Small intestine (tissue), 7 donors: ENCODE measurements at regions not wholly inside any gene's neighbourhood (a gene's known extent, or its start where the extent isn't known, plus 50 kb on each side); places are given as distances from the start of the nearest gene placed in this dataset.

Experiments
- DNase-seq, 2 donors: peaks; one replicate each; pipeline versions ENCODE4 v3.0.0 to v3.0.0-alpha.2; 2013
- FAIRE-seq: peaks from 2 replicates; lab custom pipeline; 2012; peaks lifted over from hg19 to GRCh38; lab: Jason Lieb, UNC
- H3K27ac ChIP-seq, 3 donors: one replicate each; pipeline ENCODE4 v1.5.1; 2013; ENCODE audit warnings: low read length in 2 of 3, mild to moderate bottlenecking in 2 of 3, control low read depth in 1 of 3, inconsistent platforms in 1 of 3, low read depth in 1 of 3, moderate library complexity in 1 of 3
- H3K27me3 ChIP-seq, 3 donors: one replicate each; pipeline ENCODE4 v1.6.1; 2013; ENCODE audit warnings: low read length in 3 of 3, inconsistent platforms in 1 of 3; ENCODE audit not compliant: control insufficient read depth in 3 of 3, insufficient read depth in 3 of 3
- H3K36me3 ChIP-seq, 3 donors: one replicate each; pipeline ENCODE4 v1.6.1; 2013; ENCODE audit warnings: low read length in 3 of 3, inconsistent platforms in 1 of 3, low read depth in 1 of 3, mild to moderate bottlenecking in 1 of 3, moderate library complexity in 1 of 3; ENCODE audit not compliant: control insufficient read depth in 3 of 3, insufficient read depth in 2 of 3
- H3K4me1 ChIP-seq, 3 donors: one replicate each; pipeline ENCODE4 v1.6.1; 2013; ENCODE audit warnings: low read length in 2 of 3, inconsistent platforms in 1 of 3, low read depth in 1 of 3, mild to moderate bottlenecking in 1 of 3, moderate library complexity in 1 of 3; ENCODE audit not compliant: control insufficient read depth in 3 of 3, insufficient read depth in 2 of 3
- H3K4me3 ChIP-seq, 3 donors: one replicate each; pipeline ENCODE4 v1.5.1; 2013; ENCODE audit warnings: low read length in 3 of 3, control low read depth in 1 of 3, inconsistent platforms in 1 of 3, low read depth in 1 of 3, mild to moderate bottlenecking in 1 of 3, moderate library complexity in 1 of 3
- H3K9me3 ChIP-seq, 2 donors: one replicate each; pipeline ENCODE4 v1.6.1; 2013; ENCODE audit warnings: low read depth in 1 of 2, low read length in 1 of 2; ENCODE audit not compliant: control insufficient read depth in 2 of 2, insufficient read depth in 1 of 2
- WGBS, 3 donors: extraction: QIAGEN DNeasy Blood & Tissue Kit; methylation state at CpG; one replicate each; pipeline ENCODE4 v1.1.7; 2013; 5-methylcytosine and 5-hydroxymethylcytosine counted together
- donor health status: healthy with polysubstance abuse.
- donor health status: control.
- donor health status: control.
- donor health status: Bipolar disorder and iron deficiency.
- donor health status: healthy.

DNA sequence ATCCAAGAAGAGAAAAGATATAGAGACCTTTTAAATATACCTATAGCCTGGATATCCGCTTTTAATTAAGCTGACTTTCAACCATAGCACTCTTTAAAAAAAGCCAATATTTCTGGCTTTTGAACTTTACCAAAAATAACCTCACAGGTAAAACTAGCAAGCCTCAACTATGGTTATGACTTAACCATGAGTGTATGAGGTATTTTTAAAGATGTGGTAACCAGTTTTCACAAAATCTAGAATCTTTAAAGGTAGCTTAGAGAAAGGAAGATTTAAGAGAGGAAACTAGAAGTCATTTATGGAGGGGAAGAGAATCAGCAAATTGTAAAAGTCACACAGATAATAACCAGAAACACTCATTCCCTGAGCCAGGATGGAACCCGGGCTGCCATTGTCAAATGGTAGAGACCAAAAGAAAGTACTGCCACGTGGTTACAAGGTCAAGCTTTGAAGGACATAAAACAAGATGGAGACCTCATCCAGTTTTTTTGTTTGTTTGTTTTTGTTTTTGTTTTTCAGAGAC is 288.4 kb upstream of the RGS18 start:
- no peaks in the 10 kb centered on the region for H3K27me3 ChIP-seq
- peaks cover 0 to 4% of the 10 kb centered on the region in 2 donors for H3K9me3 ChIP-seq
- WGBS, 3 donors: 69 to 79% (median 74%) methylated on average over 3 of the region's 3 CpGs
- no peaks in the 10 kb centered on the region for H3K36me3 ChIP-seq
- no peak overlapping the region for H3K4me3 ChIP-seq
- no peaks in the 10 kb centered on the region for H3K4me1 ChIP-seq
- no peak overlapping the region for H3K27ac ChIP-seq
- DNase-seq: no peak
- FAIRE-seq: no peak

DNA sequence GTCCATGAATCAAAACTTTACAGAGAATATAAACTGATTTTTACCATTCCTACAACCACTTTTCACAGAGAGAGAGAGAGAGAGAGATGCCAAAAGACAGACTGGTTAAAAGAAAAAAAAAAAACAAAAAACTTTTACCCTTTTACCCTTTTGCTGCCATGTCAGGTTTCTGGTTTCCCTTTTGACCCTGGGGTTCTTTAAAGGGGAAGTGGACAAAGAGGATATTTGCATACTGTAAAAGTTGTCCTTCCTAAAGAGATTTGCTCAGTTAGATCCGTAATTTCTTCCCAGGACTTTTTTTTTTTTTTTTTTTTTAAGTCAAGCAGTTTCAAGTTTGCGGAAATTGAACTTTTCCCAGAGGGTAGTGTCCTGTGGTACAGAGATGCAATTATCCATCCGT is 287.8 kb upstream of the RGS18 start:
- FAIRE-seq: no peak

DNA sequence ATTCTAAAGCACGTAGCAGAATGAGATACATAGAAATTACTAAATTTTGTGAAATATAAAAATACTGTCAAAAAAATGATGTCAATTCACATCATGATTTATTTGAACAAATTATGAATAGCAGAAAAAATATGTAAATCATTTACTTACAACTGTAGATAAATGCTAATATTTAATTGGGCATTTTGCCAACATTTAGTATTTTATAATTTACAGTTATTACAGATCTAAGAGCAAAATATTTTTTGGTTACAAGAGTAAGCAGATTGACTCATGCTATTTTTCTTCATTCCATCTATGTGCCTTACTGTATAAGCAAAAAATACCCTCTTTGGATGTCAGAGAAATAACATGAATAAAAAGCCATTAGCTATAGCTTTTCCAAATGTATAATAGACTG is 282.3 kb upstream of the RGS18 start:
- Histone ChIP-seq H3K4me3 (no peak overlapping the region), H3K9me3 (peaks cover 0 to 4% of the 10 kb centered on the region in 2 donors), H3K36me3 (no peaks in the 10 kb centered on the region), H3K4me1 (no peaks in the 10 kb centered on the region), H3K27ac (no peak overlapping the region), H3K27me3 (no peaks in the 10 kb centered on the region)
- FAIRE-seq (peak; percentile 70), DNase-seq (no peak)
- WGBS, 3 donors: 73 to 86% (median 75%) methylated on average over 1 of the region's 1 CpG

More for the DNA sequence above, 287.8 kb upstream of the RGS18 start:
- Histone ChIP-seq H3K9me3 (peaks cover 0 to 4% of the 10 kb centered on the region in 2 donors), H3K36me3 (no peaks in the 10 kb centered on the region), H3K27ac (no peak overlapping the region), H3K4me1 (no peaks in the 10 kb centered on the region), H3K27me3 (no peaks in the 10 kb centered on the region), H3K4me3 (no peak overlapping the region)
- WGBS, 3 donors: 81 to 88% (median 87%) methylated on average over 3 of the region's 3 CpGs
- no peak for DNase-seq

DNA sequence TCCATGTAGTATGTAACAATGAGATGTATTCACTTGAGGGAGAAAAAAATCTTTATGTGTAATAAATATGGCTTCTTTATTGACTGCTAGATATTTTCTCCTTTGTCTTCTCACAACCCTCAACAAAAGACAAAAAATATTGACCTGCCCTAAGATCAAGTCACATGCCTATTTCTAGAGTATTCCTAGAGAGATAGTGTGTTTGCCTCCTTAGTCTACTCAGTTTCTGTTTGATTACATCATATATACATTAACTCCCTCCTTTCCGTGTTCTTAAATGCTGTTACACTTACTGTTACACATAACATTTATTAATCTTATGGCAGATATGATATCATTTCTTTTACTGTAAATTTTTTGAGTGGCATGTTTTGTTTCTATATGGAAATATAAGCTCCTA is 281.6 kb upstream of the RGS18 start:
- FAIRE-seq (no peak), DNase-seq (no peak)
- Histone ChIP-seq H3K9me3 (peaks cover 0 to 4% of the 10 kb centered on the region in 2 donors), H3K4me1 (no peaks in the 10 kb centered on the region), H3K4me3 (no peak overlapping the region), H3K36me3 (no peaks in the 10 kb centered on the region), H3K27me3 (no peaks in the 10 kb centered on the region), H3K27ac (no peak overlapping the region)
- 74 to 97% (median 90%) methylated on average over 1 of the region's 1 CpG for WGBS, 3 donors

DNA sequence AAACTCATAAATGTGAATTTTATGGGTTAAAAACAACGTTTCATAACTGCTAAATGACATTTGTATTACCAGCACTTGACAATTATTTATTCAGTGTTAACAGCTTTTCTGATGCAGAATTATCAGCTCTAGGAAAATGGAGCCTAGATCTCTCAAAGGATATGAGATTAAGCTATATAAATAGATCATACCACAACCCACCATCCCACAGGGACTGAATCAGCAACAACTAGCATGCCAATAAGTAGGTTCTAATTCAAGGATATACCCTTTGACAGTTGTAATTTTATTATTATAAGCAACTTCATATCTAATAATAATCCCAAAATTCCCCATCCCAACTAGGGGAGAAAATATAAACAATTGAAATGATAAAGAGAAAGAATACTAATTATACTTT is 275.4 kb upstream of the RGS18 start:
- Histone ChIP-seq H3K36me3 (no peaks in the 10 kb centered on the region), H3K27me3 (no peaks in the 10 kb centered on the region), H3K4me1 (no peaks in the 10 kb centered on the region), H3K27ac (no peak overlapping the region), H3K4me3 (no peak overlapping the region), H3K9me3 (no peaks in the 10 kb centered on the region)
- DNase-seq (no peak), FAIRE-seq (no peak)
- 9 to 19% (median 14%) methylated on average over 1 of the region's 1 CpG for WGBS, 3 donors

DNA sequence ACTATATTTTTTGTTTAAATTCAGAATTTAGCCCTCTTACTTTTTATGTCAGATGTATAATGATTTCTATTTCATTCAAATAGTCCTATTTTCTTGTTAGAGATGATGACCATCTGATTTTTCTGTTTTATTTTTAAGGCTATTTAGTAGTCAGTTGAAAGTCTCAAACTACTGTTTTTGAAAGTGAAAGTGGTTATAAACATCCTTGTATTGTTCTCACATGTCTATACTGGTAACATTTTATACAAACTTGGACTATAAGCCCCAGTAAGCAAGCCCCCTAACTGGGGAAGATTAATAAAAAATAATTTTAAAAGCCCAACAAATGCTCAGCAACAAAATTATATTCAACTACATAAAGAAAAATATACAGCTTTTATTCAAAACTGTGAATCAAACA is 271.3 kb upstream of the RGS18 start:
- no peaks in the 10 kb centered on the region for H3K4me1 ChIP-seq
- DNase-seq (no peak), FAIRE-seq (no peak)
- H3K9me3 ChIP-seq: no peaks in the 10 kb centered on the region
- no peak overlapping the region for H3K4me3 ChIP-seq
- H3K27ac ChIP-seq: no peak overlapping the region
- no peaks in the 10 kb centered on the region for H3K27me3 ChIP-seq
- no peaks in the 10 kb centered on the region for H3K36me3 ChIP-seq

DNA sequence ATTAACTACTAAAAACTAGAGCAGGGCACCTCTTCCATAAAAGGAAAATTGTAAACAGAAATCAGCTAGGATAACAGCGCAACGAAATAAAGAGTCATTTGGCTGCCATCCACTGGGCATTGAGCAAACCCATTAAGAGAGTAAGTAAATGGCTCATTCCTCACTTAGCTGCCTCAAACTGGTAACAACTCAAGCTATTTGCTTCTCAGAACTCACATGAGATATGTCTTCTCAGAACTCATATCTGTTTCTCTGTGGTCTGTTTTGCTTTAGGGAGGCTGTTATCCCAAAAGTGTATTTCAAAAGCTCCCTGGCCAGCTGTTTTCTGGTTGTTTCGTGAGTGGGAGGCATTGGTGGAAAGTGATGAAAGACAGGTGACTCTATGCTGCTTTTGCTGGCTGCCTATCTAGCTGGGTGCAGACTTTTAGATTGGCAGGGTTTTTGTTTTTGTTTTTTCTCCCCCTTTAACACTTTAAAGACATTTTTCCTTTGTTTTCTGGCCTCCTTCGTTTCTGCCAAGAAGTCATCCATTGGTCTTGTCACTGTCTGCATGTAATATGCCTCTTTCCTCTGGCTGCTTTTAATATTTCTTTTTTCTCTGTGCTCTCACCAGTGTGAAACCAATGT is 269.2 kb upstream of the RGS18 start:
- Histone ChIP-seq H3K9me3 (no peaks in the 10 kb centered on the region), H3K36me3 (no peaks in the 10 kb centered on the region), H3K27ac (no peak overlapping the region), H3K4me1 (no peaks in the 10 kb centered on the region), H3K27me3 (no peaks in the 10 kb centered on the region), H3K4me3 (no peak overlapping the region)
- DNase-seq (no peak), FAIRE-seq (no peak)
- WGBS, 3 donors: 62 to 78% (median 68%) methylated on average over 4 of the region's 4 CpGs

DNA sequence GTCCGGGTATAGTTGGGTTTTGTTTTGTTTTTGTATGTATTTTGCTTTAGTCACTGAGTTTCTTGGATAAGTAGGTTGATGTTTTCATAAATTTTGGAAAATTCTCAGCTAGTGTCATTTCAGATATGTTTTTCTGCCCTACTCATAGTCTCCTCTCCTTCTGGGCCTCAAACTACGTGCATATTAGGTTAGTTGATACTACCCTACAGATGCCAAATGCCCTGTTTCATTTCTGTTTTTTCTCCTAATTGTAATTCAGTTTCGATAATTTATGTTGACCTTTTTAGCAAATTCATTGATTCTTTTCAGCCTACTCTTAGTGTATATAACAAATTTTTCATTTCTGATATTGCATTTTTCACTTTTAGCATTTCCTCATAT is 268.6 kb upstream of the RGS18 start:
- Histone ChIP-seq H3K9me3 (no peaks in the 10 kb centered on the region), H3K4me1 (no peaks in the 10 kb centered on the region), H3K27me3 (no peaks in the 10 kb centered on the region), H3K4me3 (no peak overlapping the region), H3K27ac (no peak overlapping the region), H3K36me3 (no peaks in the 10 kb centered on the region)
- 72 to 82% (median 73%) methylated on average over 3 of the region's 3 CpGs for WGBS, 3 donors
- FAIRE-seq: no peak
- no peak for DNase-seq
